ENCODE measurements at regions not wholly inside any gene's neighbourhood (a gene's known extent, or its start where the extent isn't known, plus 50 kb on each side); places are given as distances from the start of the nearest gene placed in this dataset.

- Histone ChIP-seq H3K4me3 (ENCODE audit: low read depth, low read length) (no peak overlapping the region), H3K27me3 (ENCODE audit: insufficient read depth, low read length) (no peaks in the 10 kb centered on the region), H3K36me3 (ENCODE audit: insufficient read depth, low read length) (no peaks in the 10 kb centered on the region), H3K27ac (ENCODE audit: low read depth, low read length) (no peak overlapping the region), H3K4me1 (ENCODE audit: control insufficient read depth, insufficient read depth, low read length, unreplicated experiment) (peaks cover 4% of the 10 kb centered on the region), H3K79me2 (ENCODE audit: control insufficient read depth, insufficient read depth, low read length, unreplicated experiment) (no peaks in the 10 kb centered on the region), H2AFZ (ENCODE audit: low read length, unreplicated experiment) (no peak overlapping the region)
Measured at GRCh38 chr12:82174936-82175335, 183.3 kb downstream of the CCDC59 start.

DNA sequence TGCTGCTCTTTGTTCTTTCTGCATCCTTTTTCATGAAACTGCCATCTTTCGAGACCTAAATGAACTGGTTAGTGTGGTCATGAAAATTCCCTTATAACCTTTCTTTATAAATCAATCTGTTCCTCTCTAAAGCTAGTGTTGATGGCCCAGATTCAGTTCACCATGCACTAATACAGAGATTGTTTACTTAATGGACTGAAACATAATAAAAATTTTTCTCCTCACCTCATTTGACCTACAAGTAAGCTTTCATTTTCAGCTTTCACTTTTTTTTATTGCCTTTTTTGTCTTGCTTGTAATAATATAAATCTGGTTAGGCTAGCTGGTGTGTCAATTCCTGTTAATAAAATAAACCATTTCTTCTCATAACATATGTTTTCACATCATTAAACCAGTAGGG is 183.8 kb downstream of the CCDC59 start:
- Histone ChIP-seq H3K4me1 (ENCODE audit: control insufficient read depth, insufficient read depth, low read length, unreplicated experiment) (peaks cover 4% of the 10 kb centered on the region), H3K79me2 (ENCODE audit: control insufficient read depth, insufficient read depth, low read length, unreplicated experiment) (no peaks in the 10 kb centered on the region), H2AFZ (ENCODE audit: low read length, unreplicated experiment) (peak overlapping the region; percentile 43), H3K27ac (ENCODE audit: low read depth, low read length) (no peak overlapping the region), H3K36me3 (ENCODE audit: insufficient read depth, low read length) (no peaks in the 10 kb centered on the region), H3K27me3 (ENCODE audit: insufficient read depth, low read length) (no peaks in the 10 kb centered on the region), H3K4me3 (ENCODE audit: low read depth, low read length) (peak overlapping the region; percentile 12; the same call in 1 of the 2 replicates)

DNA sequence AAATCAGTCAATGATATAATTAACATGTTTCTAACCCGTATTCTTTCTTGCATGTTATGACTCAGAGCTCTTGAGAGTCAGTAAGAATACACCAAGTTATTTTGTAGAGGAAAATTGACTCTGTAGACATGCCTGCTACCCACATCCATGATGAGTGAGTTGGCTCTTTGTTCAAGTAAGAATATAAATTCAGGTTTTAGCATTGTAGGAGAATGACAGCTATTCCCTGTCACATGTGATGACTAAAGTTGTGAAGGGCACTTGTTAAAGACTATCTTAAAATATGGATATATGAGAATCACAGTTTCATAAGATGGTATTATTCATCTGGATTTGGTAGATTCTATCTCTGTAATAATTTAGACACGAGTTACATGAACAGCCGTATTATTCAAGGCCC is 209.1 kb downstream of the CCDC59 start:
- Histone ChIP-seq H3K79me2 (ENCODE audit: control insufficient read depth, insufficient read depth, low read length, unreplicated experiment) (no peaks in the 10 kb centered on the region), H3K27ac (ENCODE audit: low read depth, low read length) (no peak overlapping the region), H3K36me3 (ENCODE audit: insufficient read depth, low read length) (no peaks in the 10 kb centered on the region), H3K27me3 (ENCODE audit: insufficient read depth, low read length) (no peaks in the 10 kb centered on the region), H3K4me1 (ENCODE audit: control insufficient read depth, insufficient read depth, low read length, unreplicated experiment) (no peaks in the 10 kb centered on the region), H3K4me3 (ENCODE audit: low read depth, low read length) (no peak overlapping the region), H2AFZ (ENCODE audit: low read length, unreplicated experiment) (no peak overlapping the region)

DNA sequence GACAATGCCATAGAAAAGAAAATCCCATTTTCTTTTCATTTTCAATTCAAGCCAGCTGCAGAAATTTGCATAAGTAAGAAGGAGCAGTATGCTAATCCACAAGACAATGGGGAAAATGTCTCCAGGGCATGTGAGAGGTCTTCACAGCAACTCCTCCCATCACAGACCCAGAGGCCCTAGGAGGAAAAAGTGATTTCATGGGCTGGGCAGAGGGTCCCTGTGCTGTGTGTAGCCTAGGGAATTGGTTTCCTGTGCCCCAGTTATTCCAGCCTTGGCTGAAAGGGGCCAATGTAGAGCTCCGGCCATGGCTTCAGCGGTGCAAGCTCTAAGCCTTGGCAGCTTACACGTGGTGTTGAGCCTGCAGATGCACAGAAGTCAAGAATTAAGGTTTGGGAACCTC is 211.4 kb downstream of the CCDC59 start:
- Histone ChIP-seq H3K79me2 (ENCODE audit: control insufficient read depth, insufficient read depth, low read length, unreplicated experiment) (no peaks in the 10 kb centered on the region), H3K4me3 (ENCODE audit: low read depth, low read length) (no peak overlapping the region), H3K4me1 (ENCODE audit: control insufficient read depth, insufficient read depth, low read length, unreplicated experiment) (no peaks in the 10 kb centered on the region), H3K27ac (ENCODE audit: low read depth, low read length) (no peak overlapping the region), H3K27me3 (ENCODE audit: insufficient read depth, low read length) (no peaks in the 10 kb centered on the region), H2AFZ (ENCODE audit: low read length, unreplicated experiment) (no peak overlapping the region), H3K36me3 (ENCODE audit: insufficient read depth, low read length) (no peaks in the 10 kb centered on the region)

DNA sequence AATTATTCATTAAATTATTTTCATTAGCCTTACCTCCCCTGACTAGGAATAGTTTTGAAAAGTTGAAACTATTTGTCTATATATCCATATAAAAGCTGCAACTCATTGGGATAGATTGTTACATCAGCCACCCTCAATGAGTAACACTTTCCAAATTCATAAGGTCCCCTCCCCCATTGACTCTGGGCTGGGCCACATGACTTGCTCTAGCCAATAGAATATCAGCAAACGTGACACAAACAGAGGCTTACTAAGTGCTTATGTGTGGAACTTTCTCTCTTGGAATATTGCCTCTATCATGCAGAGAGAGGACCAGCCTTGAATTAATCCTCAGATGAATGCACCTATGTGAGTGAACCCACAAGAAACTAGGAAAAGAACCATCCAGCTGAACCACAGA is 213.7 kb downstream of the CCDC59 start:
- Histone ChIP-seq H3K27me3 (ENCODE audit: insufficient read depth, low read length) (no peaks in the 10 kb centered on the region), H3K27ac (ENCODE audit: low read depth, low read length) (no peak overlapping the region), H3K36me3 (ENCODE audit: insufficient read depth, low read length) (no peaks in the 10 kb centered on the region), H3K4me3 (ENCODE audit: low read depth, low read length) (no peak overlapping the region), H2AFZ (ENCODE audit: low read length, unreplicated experiment) (no peak overlapping the region), H3K4me1 (ENCODE audit: control insufficient read depth, insufficient read depth, low read length, unreplicated experiment) (no peaks in the 10 kb centered on the region), H3K79me2 (ENCODE audit: control insufficient read depth, insufficient read depth, low read length, unreplicated experiment) (no peaks in the 10 kb centered on the region)

DNA sequence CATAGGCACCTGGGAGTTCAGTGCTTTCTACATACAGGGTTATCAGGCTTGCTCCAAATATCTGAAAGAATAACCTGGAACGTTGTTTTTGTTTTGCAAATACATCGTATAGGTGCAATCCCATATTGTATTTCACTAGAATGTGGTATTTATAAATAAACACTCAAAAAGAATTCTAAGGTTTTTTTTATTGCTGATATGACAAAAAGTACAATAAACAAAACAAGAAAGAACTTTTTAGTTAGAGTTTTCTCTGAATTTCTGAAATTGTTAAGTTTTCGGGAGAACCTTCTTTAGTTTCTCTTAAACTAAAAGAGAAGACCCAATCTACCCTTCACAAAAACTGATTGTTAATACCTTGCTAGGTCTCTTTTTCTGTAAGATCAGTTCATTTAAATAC is 225.8 kb downstream of the CCDC59 start:
- no peak overlapping the region for H2AFZ ChIP-seq (ENCODE audit: low read length, unreplicated experiment)
- no peak overlapping the region for H3K27ac ChIP-seq (ENCODE audit: low read depth, low read length)
- no peaks in the 10 kb centered on the region for H3K79me2 ChIP-seq (ENCODE audit: control insufficient read depth, insufficient read depth, low read length, unreplicated experiment)
- H3K27me3 ChIP-seq (ENCODE audit: insufficient read depth, low read length): no peaks in the 10 kb centered on the region
- no peaks in the 10 kb centered on the region for H3K36me3 ChIP-seq (ENCODE audit: insufficient read depth, low read length)
- H3K4me3 ChIP-seq (ENCODE audit: low read depth, low read length): no peak overlapping the region
- H3K4me1 ChIP-seq (ENCODE audit: control insufficient read depth, insufficient read depth, low read length, unreplicated experiment): no peaks in the 10 kb centered on the region

DNA sequence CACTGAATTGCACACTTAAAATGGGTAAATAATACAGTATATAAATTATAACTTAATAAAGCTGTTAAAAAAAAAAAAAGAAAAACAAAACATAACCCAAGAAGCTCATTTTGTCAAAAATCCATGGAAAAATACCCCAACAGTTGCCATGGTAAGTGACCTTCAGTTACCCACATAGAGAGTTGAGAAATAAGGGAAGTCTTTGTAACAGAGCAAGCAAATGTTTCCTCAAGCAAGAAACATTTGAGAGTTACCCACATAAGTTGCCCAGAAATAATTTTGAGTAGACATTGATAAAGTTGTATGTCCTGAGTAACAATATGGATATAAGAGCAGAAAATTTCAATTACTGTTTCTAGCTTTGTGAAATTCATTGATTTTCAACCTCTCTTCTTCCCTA is 227.4 kb downstream of the CCDC59 start:
- Histone ChIP-seq H3K4me1 (ENCODE audit: control insufficient read depth, insufficient read depth, low read length, unreplicated experiment) (no peaks in the 10 kb centered on the region), H3K27me3 (ENCODE audit: insufficient read depth, low read length) (no peaks in the 10 kb centered on the region), H3K36me3 (ENCODE audit: insufficient read depth, low read length) (no peaks in the 10 kb centered on the region), H3K27ac (ENCODE audit: low read depth, low read length) (no peak overlapping the region), H3K79me2 (ENCODE audit: control insufficient read depth, insufficient read depth, low read length, unreplicated experiment) (no peaks in the 10 kb centered on the region), H3K4me3 (ENCODE audit: low read depth, low read length) (no peak overlapping the region), H2AFZ (ENCODE audit: low read length, unreplicated experiment) (no peak overlapping the region)

GRCh38 chr12:82124711-82125380 is 233.3 kb downstream of the CCDC59 start:
- Histone ChIP-seq H3K27ac (ENCODE audit: low read depth, low read length) (peak overlapping the region; percentile 30; the same call in 1 of the 2 replicates), H3K27me3 (ENCODE audit: insufficient read depth, low read length) (no peaks in the 10 kb centered on the region), H3K4me3 (ENCODE audit: low read depth, low read length) (no peak overlapping the region), H3K4me1 (ENCODE audit: control insufficient read depth, insufficient read depth, low read length, unreplicated experiment) (no peaks in the 10 kb centered on the region), H3K36me3 (ENCODE audit: insufficient read depth, low read length) (no peaks in the 10 kb centered on the region), H3K79me2 (ENCODE audit: control insufficient read depth, insufficient read depth, low read length, unreplicated experiment) (no peaks in the 10 kb centered on the region), H2AFZ (ENCODE audit: low read length, unreplicated experiment) (no peak overlapping the region)

DNA sequence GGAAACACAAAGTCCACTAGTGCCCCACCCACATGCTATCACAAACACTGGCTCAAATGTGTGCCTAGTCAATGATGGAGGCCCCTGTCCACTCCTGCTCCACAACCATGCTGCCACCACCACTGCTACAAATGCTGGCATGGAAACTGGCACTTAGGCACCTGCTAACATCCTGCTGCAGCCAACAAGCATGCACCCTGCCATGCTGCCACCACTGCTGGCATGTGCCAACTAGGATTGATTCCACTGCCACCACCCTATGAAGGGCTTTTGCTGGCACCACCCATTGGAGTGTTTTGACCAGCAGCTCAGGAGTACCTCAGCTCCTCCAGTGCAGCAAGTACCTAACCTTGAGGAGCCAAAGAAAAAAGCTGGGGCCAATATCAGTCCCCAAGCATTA is 236.6 kb downstream of the CCDC59 start:
- no peaks in the 10 kb centered on the region for H3K4me1 ChIP-seq (ENCODE audit: control insufficient read depth, insufficient read depth, low read length, unreplicated experiment)
- H3K27me3 ChIP-seq (ENCODE audit: insufficient read depth, low read length): no peaks in the 10 kb centered on the region
- H3K27ac ChIP-seq (ENCODE audit: low read depth, low read length): no peak overlapping the region
- no peaks in the 10 kb centered on the region for H3K36me3 ChIP-seq (ENCODE audit: insufficient read depth, low read length)
- H3K79me2 ChIP-seq (ENCODE audit: control insufficient read depth, insufficient read depth, low read length, unreplicated experiment): no peaks in the 10 kb centered on the region
- no peak overlapping the region for H3K4me3 ChIP-seq (ENCODE audit: low read depth, low read length)
- no peak overlapping the region for H2AFZ ChIP-seq (ENCODE audit: low read length, unreplicated experiment)

DNA sequence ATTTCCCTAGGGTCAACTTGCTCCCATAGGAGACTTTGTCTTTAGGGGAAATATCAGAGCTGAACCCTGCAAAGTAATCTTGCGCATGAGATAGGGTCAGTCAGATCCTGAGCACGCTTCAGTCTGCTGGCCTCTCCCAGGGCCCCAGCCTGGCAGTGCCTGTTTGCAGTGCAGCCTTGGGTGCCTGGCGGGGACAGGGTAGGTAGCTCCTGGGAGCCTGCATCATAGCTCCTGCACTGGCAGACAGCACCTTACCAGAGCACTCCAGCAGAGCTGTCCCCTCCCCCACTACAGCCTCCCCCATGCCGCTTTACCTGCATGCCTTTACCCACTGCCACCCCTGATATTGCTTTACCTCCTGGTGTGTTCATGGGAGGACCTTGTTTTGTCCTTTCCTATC is 237.3 kb downstream of the CCDC59 start:
- Histone ChIP-seq H3K27me3 (ENCODE audit: insufficient read depth, low read length) (no peaks in the 10 kb centered on the region), H2AFZ (ENCODE audit: low read length, unreplicated experiment) (no peak overlapping the region), H3K4me1 (ENCODE audit: control insufficient read depth, insufficient read depth, low read length, unreplicated experiment) (no peaks in the 10 kb centered on the region), H3K27ac (ENCODE audit: low read depth, low read length) (no peak overlapping the region), H3K4me3 (ENCODE audit: low read depth, low read length) (no peak overlapping the region), H3K36me3 (ENCODE audit: insufficient read depth, low read length) (no peaks in the 10 kb centered on the region), H3K79me2 (ENCODE audit: control insufficient read depth, insufficient read depth, low read length, unreplicated experiment) (no peaks in the 10 kb centered on the region)

DNA sequence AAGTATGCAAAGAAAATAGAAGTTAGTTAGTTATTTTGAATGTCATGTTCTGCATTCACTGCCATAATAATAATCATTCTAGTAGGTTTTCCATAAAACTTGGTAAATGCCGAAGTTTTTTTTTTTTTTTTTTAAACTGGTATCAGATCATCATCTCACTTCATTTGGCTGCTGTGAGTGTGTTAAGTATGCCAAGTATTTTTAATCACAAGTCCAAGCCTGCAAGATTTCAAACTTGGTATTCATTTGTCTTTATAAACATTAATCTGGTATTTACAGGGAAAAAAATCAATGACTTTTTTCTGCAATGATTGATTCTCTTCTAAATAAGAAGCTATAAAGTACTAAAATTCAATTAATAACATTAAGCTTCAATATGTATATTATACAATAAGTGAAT is 248.9 kb downstream of the CCDC59 start:
- H3K36me3 ChIP-seq (ENCODE audit: insufficient read depth, low read length): no peaks in the 10 kb centered on the region

More for the DNA sequence above, 248.9 kb downstream of the CCDC59 start:
- H3K27me3 ChIP-seq (ENCODE audit: insufficient read depth, low read length): no peaks in the 10 kb centered on the region
- H2AFZ ChIP-seq (ENCODE audit: low read length, unreplicated experiment): no peak overlapping the region
- no peak overlapping the region for H3K4me3 ChIP-seq (ENCODE audit: low read depth, low read length)
- H3K27ac ChIP-seq (ENCODE audit: low read depth, low read length): no peak overlapping the region
- no peaks in the 10 kb centered on the region for H3K79me2 ChIP-seq (ENCODE audit: control insufficient read depth, insufficient read depth, low read length, unreplicated experiment)
- no peaks in the 10 kb centered on the region for H3K4me1 ChIP-seq (ENCODE audit: control insufficient read depth, insufficient read depth, low read length, unreplicated experiment)
